Ishikawa (cell line): ENCODE measurements at regions not wholly inside any gene's neighbourhood (a gene's known extent, or its start where the extent isn't known, plus 50 kb on each side); places are given as distances from the start of the nearest gene placed in this dataset.

Experiments
- CEBPB ChIP-seq: IDR thresholded peaks from 2 replicates; pipeline ENCODE4 v1.6.1; 2012
- CREB1 ChIP-seq: IDR thresholded peaks from 2 replicates; pipeline ENCODE4 v1.6.1; 2012; ENCODE audit warnings: low read depth
- EGR1 ChIP-seq: IDR thresholded peaks from 2 replicates; pipeline ENCODE4 v1.6.1; 2012
- EP300 ChIP-seq: IDR thresholded peaks from 2 replicates; pipeline ENCODE4 v1.6.1; 2012; ENCODE audit warnings: borderline replicate concordance
- FOXM1 ChIP-seq: IDR thresholded peaks from 2 replicates; pipeline ENCODE4 v1.6.1; 2012; ENCODE audit warnings: low read depth, borderline replicate concordance
- NFIC ChIP-seq: IDR thresholded peaks from 2 replicates; pipeline ENCODE4 v1.6.1; 2012
- RAD21 ChIP-seq: IDR thresholded peaks from 2 replicates; pipeline ENCODE4 v1.6.1; 2012; ENCODE audit warnings: low read depth
- TAF1 ChIP-seq: IDR thresholded peaks from 2 replicates; pipeline ENCODE4 v1.6.1; 2012; ENCODE audit warnings: low read depth, mild to moderate bottlenecking
- TCF12 ChIP-seq: IDR thresholded peaks from 2 replicates; pipeline ENCODE4 v1.6.1; 2012; ENCODE audit warnings: low read depth
- TEAD4 ChIP-seq: IDR thresholded peaks from 2 replicates; pipeline ENCODE4 v1.6.1; 2012
- YY1 ChIP-seq: IDR thresholded peaks from 2 replicates; pipeline ENCODE4 v1.6.1; 2012; ENCODE audit warnings: low read depth
- ZBTB7A ChIP-seq: IDR thresholded peaks from 2 replicates; pipeline ENCODE4 v1.6.1; 2012; ENCODE audit warnings: low read depth
- TF ChIP-seq, protein P1 (sequence below): IDR thresholded peaks from 2 replicates; pipeline ENCODE4 v1.6.1; 2012
- TF ChIP-seq, protein P2 (sequence below): IDR thresholded peaks from 2 replicates; pipeline ENCODE4 v1.6.1; 2012; ENCODE audit warnings: low read depth, mild to moderate bottlenecking
- TF ChIP-seq, protein P3 (sequence below): IDR thresholded peaks from 2 replicates; pipeline ENCODE4 v1.6.1; 2012

DNA sequence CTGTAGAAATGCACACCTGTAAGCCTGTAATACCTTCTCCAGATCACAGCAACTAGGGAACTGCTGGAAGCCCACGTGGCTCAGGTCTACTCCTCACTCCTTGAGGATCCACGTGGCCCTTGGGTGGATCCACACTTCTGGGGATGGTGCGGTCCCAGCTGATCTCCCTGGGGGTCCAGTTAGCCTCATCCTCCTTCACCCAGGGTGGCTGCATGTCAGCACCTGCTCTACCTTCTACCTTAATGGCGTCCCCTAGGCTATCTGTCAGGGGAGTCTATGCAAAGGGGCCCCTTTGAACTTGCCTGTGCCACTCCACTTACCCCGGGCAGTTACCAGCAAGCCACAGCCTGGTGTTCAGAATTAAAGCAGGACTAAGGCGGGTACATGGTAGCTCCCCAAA lies 284.7 kb downstream of the MYCN start:
- TF ChIP-seq EGR1 (no peak), YY1 (no peak), RAD21 (no peak), TCF12 (no peak)

DNA sequence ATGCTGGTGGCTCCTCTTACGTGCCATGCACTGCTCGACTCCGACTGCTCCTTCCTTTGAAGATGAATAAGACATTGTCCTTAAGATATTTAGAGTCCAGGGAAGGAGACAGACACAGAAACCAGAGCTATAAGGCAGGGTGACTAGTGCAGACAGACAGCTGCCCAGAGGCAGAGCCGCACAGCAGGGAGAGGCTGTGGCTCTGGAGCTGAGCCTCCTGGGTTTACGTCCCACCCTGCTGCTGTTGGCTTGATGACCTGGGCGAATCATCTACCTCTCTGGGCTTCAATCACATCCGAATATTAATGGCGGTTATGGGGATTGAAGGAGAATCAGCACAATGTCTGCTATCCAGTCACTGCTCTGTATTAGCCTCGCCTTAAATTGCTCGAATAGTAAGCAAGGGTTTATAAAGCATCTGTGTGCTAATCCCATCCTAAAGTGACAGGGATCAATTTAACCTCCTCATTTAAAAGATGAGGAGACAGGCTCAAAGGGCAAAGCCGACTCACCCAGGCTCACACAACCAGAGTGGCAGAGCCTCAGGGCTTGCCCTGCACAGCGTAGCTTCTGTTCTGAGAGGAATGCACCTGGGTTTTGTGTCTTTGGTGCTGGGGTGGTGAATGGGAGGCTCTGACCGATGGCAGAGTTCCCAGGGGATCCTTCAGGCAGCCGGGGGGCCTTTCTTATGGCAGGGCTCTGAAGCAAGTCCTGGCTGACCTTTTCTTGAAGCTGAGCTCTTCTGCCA lies 284.1 kb downstream of the MYCN start:
- TF ChIP-seq ZBTB7A (no peak), CREB1 (no peak), TCF12 (no peak), NFIC (no peak), RAD21 (no peak), EGR1 (no peak), CEBPB (no peak), YY1 (no peak), TAF1 (no peak), FOXM1 (no peak), TEAD4 (no peak), EP300 (no peak)
- TF ChIP-seq, protein P1, sequence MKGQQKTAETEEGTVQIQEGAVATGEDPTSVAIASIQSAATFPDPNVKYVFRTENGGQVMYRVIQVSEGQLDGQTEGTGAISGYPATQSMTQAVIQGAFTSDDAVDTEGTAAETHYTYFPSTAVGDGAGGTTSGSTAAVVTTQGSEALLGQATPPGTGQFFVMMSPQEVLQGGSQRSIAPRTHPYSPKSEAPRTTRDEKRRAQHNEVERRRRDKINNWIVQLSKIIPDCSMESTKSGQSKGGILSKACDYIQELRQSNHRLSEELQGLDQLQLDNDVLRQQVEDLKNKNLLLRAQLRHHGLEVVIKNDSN = no peak
- TF ChIP-seq, protein P2, sequence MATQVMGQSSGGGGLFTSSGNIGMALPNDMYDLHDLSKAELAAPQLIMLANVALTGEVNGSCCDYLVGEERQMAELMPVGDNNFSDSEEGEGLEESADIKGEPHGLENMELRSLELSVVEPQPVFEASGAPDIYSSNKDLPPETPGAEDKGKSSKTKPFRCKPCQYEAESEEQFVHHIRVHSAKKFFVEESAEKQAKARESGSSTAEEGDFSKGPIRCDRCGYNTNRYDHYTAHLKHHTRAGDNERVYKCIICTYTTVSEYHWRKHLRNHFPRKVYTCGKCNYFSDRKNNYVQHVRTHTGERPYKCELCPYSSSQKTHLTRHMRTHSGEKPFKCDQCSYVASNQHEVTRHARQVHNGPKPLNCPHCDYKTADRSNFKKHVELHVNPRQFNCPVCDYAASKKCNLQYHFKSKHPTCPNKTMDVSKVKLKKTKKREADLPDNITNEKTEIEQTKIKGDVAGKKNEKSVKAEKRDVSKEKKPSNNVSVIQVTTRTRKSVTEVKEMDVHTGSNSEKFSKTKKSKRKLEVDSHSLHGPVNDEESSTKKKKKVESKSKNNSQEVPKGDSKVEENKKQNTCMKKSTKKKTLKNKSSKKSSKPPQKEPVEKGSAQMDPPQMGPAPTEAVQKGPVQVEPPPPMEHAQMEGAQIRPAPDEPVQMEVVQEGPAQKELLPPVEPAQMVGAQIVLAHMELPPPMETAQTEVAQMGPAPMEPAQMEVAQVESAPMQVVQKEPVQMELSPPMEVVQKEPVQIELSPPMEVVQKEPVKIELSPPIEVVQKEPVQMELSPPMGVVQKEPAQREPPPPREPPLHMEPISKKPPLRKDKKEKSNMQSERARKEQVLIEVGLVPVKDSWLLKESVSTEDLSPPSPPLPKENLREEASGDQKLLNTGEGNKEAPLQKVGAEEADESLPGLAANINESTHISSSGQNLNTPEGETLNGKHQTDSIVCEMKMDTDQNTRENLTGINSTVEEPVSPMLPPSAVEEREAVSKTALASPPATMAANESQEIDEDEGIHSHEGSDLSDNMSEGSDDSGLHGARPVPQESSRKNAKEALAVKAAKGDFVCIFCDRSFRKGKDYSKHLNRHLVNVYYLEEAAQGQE = no peak
- TF ChIP-seq, protein P3, sequence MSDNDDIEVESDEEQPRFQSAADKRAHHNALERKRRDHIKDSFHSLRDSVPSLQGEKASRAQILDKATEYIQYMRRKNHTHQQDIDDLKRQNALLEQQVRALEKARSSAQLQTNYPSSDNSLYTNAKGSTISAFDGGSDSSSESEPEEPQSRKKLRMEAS = no peak

DNA sequence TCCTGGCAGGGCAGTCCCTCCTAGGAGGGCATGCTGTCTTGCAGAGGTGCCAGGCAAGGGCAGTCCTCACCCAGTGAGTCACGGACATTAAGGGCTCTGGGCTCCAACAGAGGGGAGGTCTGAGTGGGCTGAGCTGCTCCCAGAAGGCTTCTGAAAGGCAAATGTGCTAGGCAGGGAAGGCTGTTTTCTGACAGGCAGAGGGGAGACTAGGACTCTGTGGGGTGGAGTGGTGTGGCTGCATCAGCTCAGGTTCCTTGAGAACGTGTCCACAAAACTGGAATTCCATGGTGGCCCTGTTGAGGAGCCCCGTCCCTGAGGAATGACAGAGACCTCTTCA lies 283.5 kb downstream of the MYCN start:
- TF ChIP-seq, protein P1 = no peak
- no peak for TF ChIP-seq EP300
- TF ChIP-seq NFIC = no peak
- no peak for TF ChIP-seq TCF12
- TF ChIP-seq, protein P3 = no peak
- TF ChIP-seq TEAD4 = no peak
- no peak for TF ChIP-seq RAD21
- no peak for TF ChIP-seq ZBTB7A
- TF ChIP-seq, protein P2 = no peak
- TF ChIP-seq CEBPB = no peak
- TF ChIP-seq TAF1 = no peak
- TF ChIP-seq EGR1 = no peak
- TF ChIP-seq FOXM1 = no peak
- no peak for TF ChIP-seq YY1
- no peak for TF ChIP-seq CREB1

DNA sequence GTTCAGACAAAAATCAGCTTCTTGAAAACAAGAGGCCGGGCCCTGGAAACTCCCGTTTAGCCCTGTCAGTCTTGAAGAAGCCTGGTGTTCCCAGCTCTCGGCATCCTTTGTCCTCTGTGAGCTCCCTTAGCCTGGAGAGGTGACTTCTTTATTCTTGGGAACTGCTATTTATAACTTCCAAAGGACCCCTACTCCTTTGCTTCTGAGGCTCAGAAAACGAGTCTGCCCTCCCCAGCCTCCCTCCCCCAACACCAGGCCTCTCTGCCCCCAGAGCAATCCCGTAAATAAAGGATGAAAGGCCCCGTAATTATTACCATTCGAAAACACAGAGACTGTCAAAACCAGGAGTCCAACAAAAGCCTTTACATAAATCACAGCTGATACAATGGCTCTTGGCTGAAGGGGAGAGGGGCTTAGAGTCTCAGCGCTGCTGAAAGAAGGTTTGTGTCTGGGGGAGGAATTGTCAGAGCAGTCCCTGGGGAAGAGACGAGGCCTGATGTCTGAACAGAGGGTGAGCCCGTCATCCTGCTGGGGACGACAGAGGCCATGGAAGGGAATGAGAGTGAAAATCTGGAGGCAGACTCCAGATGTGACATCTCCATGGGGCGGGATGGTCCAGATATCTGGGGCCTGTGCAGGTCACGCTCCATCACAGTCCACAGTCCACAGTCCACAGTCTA lies 283.0 kb downstream of the MYCN start:
- TF ChIP-seq EGR1 (no peak), CREB1 (no peak), CEBPB (no peak), TAF1 (no peak), NFIC (no peak), TEAD4 (no peak), FOXM1 (no peak), RAD21 (no peak)
- TF ChIP-seq, protein P2 = no peak
- TF ChIP-seq, protein P3 = no peak
